ENCODE measurements at regions not wholly inside any gene's neighbourhood (a gene's known extent, or its start where the extent isn't known, plus 50 kb on each side); places are given as distances from the start of the nearest gene placed in this dataset.

DNA sequence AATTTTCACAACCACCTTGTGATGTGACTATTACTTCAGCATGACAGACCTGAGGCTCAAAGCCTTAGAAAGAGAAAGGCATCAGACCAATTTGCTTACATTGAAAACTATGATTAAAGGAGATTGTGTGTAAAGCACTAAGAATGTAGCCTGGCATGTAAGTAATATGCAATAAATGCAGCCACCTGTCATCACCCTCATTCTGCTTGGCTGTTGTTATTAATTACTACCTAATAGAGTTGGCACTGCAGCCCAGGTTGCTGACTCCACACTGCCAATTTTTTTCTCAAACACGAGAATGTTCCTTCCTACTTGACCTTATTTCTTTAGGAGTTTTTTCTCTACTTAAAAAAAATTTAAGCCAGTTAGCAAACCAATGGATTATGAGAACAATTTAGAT lies 61.2 kb upstream of the NPVF start:
- ChIA-PET POLR2A (no interaction called here), CTCF (no interaction called here)
- TF ChIP-seq, protein P1, sequence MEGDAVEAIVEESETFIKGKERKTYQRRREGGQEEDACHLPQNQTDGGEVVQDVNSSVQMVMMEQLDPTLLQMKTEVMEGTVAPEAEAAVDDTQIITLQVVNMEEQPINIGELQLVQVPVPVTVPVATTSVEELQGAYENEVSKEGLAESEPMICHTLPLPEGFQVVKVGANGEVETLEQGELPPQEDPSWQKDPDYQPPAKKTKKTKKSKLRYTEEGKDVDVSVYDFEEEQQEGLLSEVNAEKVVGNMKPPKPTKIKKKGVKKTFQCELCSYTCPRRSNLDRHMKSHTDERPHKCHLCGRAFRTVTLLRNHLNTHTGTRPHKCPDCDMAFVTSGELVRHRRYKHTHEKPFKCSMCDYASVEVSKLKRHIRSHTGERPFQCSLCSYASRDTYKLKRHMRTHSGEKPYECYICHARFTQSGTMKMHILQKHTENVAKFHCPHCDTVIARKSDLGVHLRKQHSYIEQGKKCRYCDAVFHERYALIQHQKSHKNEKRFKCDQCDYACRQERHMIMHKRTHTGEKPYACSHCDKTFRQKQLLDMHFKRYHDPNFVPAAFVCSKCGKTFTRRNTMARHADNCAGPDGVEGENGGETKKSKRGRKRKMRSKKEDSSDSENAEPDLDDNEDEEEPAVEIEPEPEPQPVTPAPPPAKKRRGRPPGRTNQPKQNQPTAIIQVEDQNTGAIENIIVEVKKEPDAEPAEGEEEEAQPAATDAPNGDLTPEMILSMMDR (IDR thresholded peaks at IDR 0.05; ENCODE audit: control extremely low read depth, extremely low read depth, low read depth, missing control alignments): no peak
- no peak for DNase-seq (ENCODE audit: extremely low spot score)

DNA sequence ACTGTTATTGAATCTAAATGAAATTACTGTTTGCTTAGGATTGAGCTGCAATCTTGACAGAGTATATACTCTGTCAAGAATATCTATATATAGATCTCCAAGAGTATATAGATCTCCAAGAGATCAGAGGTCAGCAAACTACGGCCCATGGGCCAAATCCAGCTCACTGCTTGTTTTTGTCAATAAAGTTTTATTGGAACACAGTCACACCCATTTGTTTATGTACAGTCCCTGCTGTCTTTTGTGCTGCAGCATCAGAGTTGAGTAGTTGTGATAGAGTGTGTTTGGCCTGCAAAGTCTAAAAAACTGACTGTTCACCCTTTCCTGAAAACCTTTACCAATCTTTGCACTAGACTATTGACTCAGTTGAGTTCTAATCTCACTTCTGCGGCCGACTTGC lies 66.3 kb upstream of the NPVF start:
- CTCF ChIA-PET: interaction anchor here (1.0 kb wide), 1 partner anchor 9 kb away, joined by 3 read pairs; no protein-coding TSS in a partner anchor
- POLR2A ChIA-PET: no interaction called here

DNA sequence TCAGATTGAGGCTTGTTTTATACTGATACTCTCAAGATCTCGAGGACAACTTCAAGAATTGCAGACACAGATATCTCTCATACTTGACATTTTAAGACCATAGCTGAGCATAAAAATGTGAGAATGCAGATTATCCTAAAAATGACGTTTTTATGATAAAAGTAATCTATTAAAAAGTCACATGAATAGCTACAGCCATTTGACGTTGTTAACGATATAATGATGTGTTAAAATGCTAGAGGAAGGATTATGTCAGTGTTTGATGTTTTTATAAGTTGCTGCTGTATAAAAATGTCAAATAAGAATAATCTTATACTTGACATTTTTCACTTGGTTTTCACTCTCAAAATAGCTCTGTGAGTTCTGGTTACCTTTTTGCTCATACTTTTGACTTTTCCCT lies 67.1 kb upstream of the NPVF start:
- DNase-seq (ENCODE audit: extremely low spot score): no peak
- TF ChIP-seq, protein P1 (IDR thresholded peaks at IDR 0.05; ENCODE audit: control extremely low read depth, extremely low read depth, low read depth, missing control alignments): no peak
- ChIA-PET POLR2A (no interaction called here), CTCF (interaction anchor here (1.0 kb wide), 1 partner anchor 8 kb away, joined by 3 read pairs; no protein-coding TSS in a partner anchor)

More for the DNA sequence above, 66.3 kb upstream of the NPVF start:
- no peak for DNase-seq (ENCODE audit: extremely low spot score)
- TF ChIP-seq, protein P1 (IDR thresholded peaks at IDR 0.05; ENCODE audit: control extremely low read depth, extremely low read depth, low read depth, missing control alignments): no peak

DNA sequence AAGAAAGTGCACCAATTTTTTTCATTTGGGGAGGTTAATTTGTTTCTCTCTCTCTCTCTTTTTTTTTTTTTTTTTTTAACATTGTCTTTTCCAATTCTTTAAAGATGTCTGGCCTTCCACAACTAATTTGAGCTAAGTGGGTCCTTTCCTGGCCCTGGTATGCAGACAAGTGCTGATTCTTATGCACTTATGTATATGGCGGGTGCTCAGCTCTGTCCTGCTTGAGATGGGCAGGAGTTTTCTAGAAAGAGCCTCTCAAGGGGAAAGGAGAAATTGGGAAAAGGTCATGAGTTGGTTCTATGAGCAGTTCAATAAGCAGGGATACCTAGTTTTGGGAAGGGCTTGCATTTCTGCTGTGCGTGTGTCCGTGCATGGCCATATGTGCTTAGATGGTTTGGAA lies 67.8 kb upstream of the NPVF start:
- no peak for DNase-seq (ENCODE audit: extremely low spot score)
- POLR2A ChIA-PET: no interaction called here
- TF ChIP-seq, protein P1 (IDR thresholded peaks at IDR 0.05; ENCODE audit: control extremely low read depth, extremely low read depth, low read depth, missing control alignments): no peak
- CTCF ChIA-PET: interaction anchor here (1.0 kb wide), 1 partner anchor 10 kb away, joined by 3 read pairs; no protein-coding TSS in a partner anchor

DNA sequence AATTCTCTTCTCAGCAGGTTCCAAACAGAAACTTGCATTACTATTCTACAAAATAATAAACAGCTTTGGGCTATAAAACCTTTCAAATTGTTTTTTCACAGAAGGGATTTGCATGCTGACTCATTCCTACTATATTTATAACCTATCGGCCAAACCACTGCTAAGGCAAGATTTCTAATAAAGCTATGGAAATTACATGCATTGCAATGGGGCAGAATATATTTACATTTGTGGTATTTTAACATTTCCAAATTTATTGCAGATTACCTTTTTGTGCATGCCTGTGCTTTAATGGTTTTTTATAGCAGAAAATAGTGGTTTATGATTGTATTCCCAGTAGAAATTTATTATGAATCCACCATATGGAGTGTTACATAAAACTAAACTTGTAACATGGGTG lies 69.0 kb upstream of the NPVF start:
- no peak for DNase-seq (ENCODE audit: extremely low spot score)
- CTCF ChIA-PET: no interaction called here
- TF ChIP-seq, protein P1 (IDR thresholded peaks at IDR 0.05; ENCODE audit: control extremely low read depth, extremely low read depth, low read depth, missing control alignments): no peak
- POLR2A ChIA-PET: no interaction called here

DNA sequence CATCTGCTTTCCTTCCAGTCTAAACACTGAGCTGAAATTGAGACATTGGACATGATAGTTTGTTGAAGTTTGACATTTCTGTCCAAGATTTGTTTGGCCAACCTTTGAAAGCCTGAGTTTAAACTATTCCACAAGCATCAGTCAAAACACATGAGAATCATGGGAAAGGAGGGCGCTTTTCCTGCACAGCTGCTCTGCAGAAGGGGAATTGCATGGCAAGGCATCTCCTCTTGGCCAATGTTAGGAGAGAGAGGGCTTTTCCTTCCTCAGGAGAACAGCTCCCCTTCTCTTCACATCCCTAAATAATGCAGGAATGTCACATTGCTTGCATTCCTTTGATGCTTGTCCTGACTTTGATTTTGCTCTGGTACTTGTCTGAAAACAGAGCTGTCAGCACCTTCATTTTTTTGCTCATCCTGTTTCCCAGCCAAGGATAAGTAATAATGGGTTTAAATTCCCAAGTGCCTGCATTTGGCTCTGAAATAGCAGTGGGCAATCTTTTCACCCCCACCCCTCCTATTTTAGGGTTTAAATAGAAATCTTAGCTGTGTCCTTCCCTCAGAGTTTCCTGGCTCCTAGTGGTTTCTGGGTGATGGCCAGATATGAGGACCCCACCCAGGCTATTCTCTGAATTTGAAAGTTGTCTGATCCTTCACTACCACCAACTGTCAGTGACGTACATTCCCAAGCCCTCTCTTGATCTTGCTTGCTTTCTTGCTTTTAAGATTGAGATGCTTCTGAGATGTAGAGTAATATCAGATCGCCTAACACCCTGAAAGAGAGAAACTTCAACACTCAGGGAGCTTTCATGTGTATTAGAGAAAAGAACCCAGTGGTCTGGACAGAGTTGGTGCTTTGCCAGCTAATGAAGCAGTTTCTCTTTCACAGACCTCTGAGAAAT lies 75.2 kb upstream of the NPVF start:
- DNase-seq (ENCODE audit: extremely low spot score): no peak
- CTCF ChIA-PET: interaction anchor here (1.2 kb wide), 1 partner anchor 8 kb away, joined by 3 read pairs; no protein-coding TSS in a partner anchor
- POLR2A ChIA-PET: no interaction called here
- TF ChIP-seq, protein P1 (IDR thresholded peaks at IDR 0.05; ENCODE audit: control extremely low read depth, extremely low read depth, low read depth, missing control alignments): no peak

All from GM10248 (cell line).